K562 (cell line): ENCODE measurements at regions not wholly inside any gene's neighbourhood (a gene's known extent, or its start where the extent isn't known, plus 50 kb on each side); places are given as distances from the start of the nearest gene placed in this dataset.

Experiments used
- ATAC-seq: fragments of 200-7000 bp; cut with Tn5 transposase; 3 replicates; pipeline ENCODE4 v1.9.1; 2020; ENCODE audit warnings: moderate library complexity
- BruUV-seq: library from RNA; stranded (reverse); fragments of 400-500 nt; replicated peaks from 2 replicates; lab custom pipeline; 2021; lab: Mats Ljungman, UMichigan
- CTCF ChIA-PET: fragments of 300-600 bp; formaldehyde crosslinking; extraction: SDS; loops from one replicate; lab custom pipeline; 2021; ENCODE audit warnings: low intra/inter-chr PET ratio; lab: Yijun Ruan, JAX
- POLR2A ChIA-PET: fragments of 300-600, 350-650 bp; sonication (Branson Sonifier 250); formaldehyde crosslinking; extraction: SDS; loops from one replicate; lab custom pipeline; 2021; ENCODE audit warnings: antibody characterized with exemption, inconsistent platforms; lab: Yijun Ruan, JAX
- DNase-seq, 4 experiments: peaks; one replicate each; pipeline versions ENCODE4 v3.0.0 to v3.0.0-alpha.2; 2011 to 2018; ENCODE audit warnings: low spot score in 3 of 4, mixed read lengths in 3 of 4; ENCODE audit errors: extremely low read depth in 1 of 4
- FAIRE-seq: peaks from 2 replicates; lab custom pipeline; 2011; peaks lifted over from hg19 to GRCh38; lab: Jason Lieb, UNC
- H2AFZ ChIP-seq: 2 replicates; pipeline ENCODE4 v1.6.0; 2011; ENCODE audit warnings: low read depth, low read length, control low read depth, inconsistent platforms
- H3K27ac ChIP-seq: fragments of 200-600 bp; 3 replicates; pipeline ENCODE4 v1.8.0; 2011; ENCODE audit warnings: low read depth, mild to moderate bottlenecking, control low read depth, inconsistent platforms, low read length, moderate library complexity, mixed read lengths; ENCODE audit errors: extremely low read depth
- H3K27me3 ChIP-seq, 2 experiments: fragments of 300-600 bp in 1 of 2; 2 replicates in 1 of 2; 3 replicates in 1 of 2; pipeline versions ENCODE4 v1.6.0 to v1.8.0; 2011; ENCODE audit warnings: inconsistent platforms in 2 of 2, low read length in 2 of 2, mild to moderate bottlenecking in 1 of 2, mixed read lengths in 1 of 2, moderate library complexity in 1 of 2; ENCODE audit not compliant: control insufficient read depth in 2 of 2, insufficient read depth in 2 of 2
- H3K36me3 ChIP-seq: fragments of 300-600 bp; 3 replicates; pipeline ENCODE4 v1.8.0; 2011; ENCODE audit warnings: mild to moderate bottlenecking, low read length, inconsistent platforms; ENCODE audit not compliant: control insufficient read depth, insufficient read depth
- H3K4me1 ChIP-seq, 2 experiments: fragments of 200-600 bp in 1 of 2; replicated peaks in 1 of 2; 2 replicates in 1 of 2; 3 replicates in 1 of 2; pipeline versions ENCODE4 v1.5.1 to v1.8.0; 2011; ENCODE audit warnings: inconsistent platforms in 2 of 2, low read length in 2 of 2, mild to moderate bottlenecking in 1 of 2, mixed read lengths in 1 of 2, moderate library complexity in 1 of 2; ENCODE audit not compliant: control insufficient read depth in 2 of 2, insufficient read depth in 2 of 2
- H3K4me2 ChIP-seq: 2 replicates; pipeline ENCODE4 v1.6.1; 2011; ENCODE audit warnings: low read length, control low read depth, inconsistent platforms, mixed read lengths; ENCODE audit not compliant: insufficient read depth
- H3K4me3 ChIP-seq: fragments of 200-600 bp; sonication (generic), shearing (Covaris generic); 2 replicates; pipeline ENCODE4 v1.5.1; 2016; ENCODE audit warnings: control low read depth, inconsistent platforms
- H3K79me2 ChIP-seq: fragments of 200-600 bp; 3 replicates; pipeline ENCODE4 v1.8.0; 2011; ENCODE audit warnings: low read length, inconsistent platforms; ENCODE audit not compliant: control insufficient read depth, insufficient read depth
- H3K9ac ChIP-seq, 2 experiments: 2 replicates each; pipeline versions ENCODE4 v1.6.0 to v1.6.1; 2011; ENCODE audit warnings: low read depth in 2 of 2, low read length in 2 of 2, control low read depth in 1 of 2, inconsistent platforms in 1 of 2, mild to moderate bottlenecking in 1 of 2, mixed read lengths in 1 of 2; ENCODE audit not compliant: insufficient read depth in 1 of 2
- H3K9me1 ChIP-seq: one replicate; pipeline ENCODE4 v1.6.0; 2011; ENCODE audit warnings: inconsistent platforms, mild to moderate bottlenecking, low read length, moderate library complexity; ENCODE audit not compliant: control insufficient read depth, insufficient read depth
- H3K9me3 ChIP-seq: replicated peaks from 2 replicates; pipeline ENCODE4 v1.5.1; 2011; ENCODE audit warnings: low read depth, low read length, inconsistent platforms; ENCODE audit not compliant: control insufficient read depth, insufficient read depth
- H4K20me1 ChIP-seq: replicated peaks from 2 replicates; pipeline ENCODE4 v1.6.1; 2011; ENCODE audit warnings: low read length, inconsistent platforms, mixed read lengths; ENCODE audit not compliant: control insufficient read depth, insufficient read depth
- CHCHD3 ChIP-seq: fragments of 250-450 bp; sonication (Bioruptor Pico); IDR thresholded peaks from 2 replicates; pipeline ENCODE4 v2.1.2; 2022; ENCODE audit warnings: mild to moderate bottlenecking
- GABPB1 ChIP-seq: sonication (generic); formaldehyde crosslinking; IDR thresholded peaks from 2 replicates; pipeline ENCODE4 v1.8.0; 2022; ENCODE audit warnings: mild to moderate bottlenecking, missing genetic modification reagents
- MECOM ChIP-seq: fragments of 250-450 bp; sonication (Bioruptor Pico); IDR thresholded peaks from 2 replicates; pipeline ENCODE4 v1.8.0; 2022; ENCODE audit warnings: inconsistent platforms
- MEIS2 ChIP-seq: fragments of 450-650 bp; IDR thresholded peaks from 2 replicates; pipeline ENCODE4 v1.6.1; 2014; ENCODE audit warnings: mild to moderate bottlenecking; ENCODE audit not compliant: partially characterized antibody
- OTX1 ChIP-seq: fragments of 450-650 bp; formaldehyde crosslinking; IDR thresholded peaks from 2 replicates; pipeline ENCODE4 v1.4.0; 2022; ENCODE audit warnings: mild to moderate bottlenecking
- RNF2 ChIP-seq: sonication (generic); IDR thresholded peaks from 2 replicates; pipeline ENCODE4 v1.6.1; 2016
- SPI1 ChIP-seq: IDR thresholded peaks from 2 replicates; pipeline ENCODE4 v1.6.1; 2011; ENCODE audit warnings: low read depth, low read length, control low read depth, borderline replicate concordance
- TAF1 ChIP-seq: IDR thresholded peaks from 2 replicates; pipeline ENCODE4 v1.6.1; 2011; ENCODE audit warnings: mild to moderate bottlenecking, low read length, moderate library complexity; ENCODE audit not compliant: insufficient read depth, control insufficient read depth, severe bottlenecking; ENCODE audit errors: extremely low read depth
- TCFL5 ChIP-seq: fragments of 250-450 bp; sonication (Bioruptor Pico); conservative IDR thresholded peaks from 2 replicates; pipeline ENCODE4 v1.6.1; 2021; ENCODE audit warnings: mild to moderate bottlenecking, moderate library complexity, matching md5 sums
- ZBTB8A ChIP-seq: fragments of 450-650 bp; IDR thresholded peaks from 2 replicates; pipeline ENCODE4 v1.6.1; 2018; ENCODE audit warnings: mild to moderate bottlenecking, moderate library complexity; ENCODE audit not compliant: partially characterized antibody
- ZNF174 ChIP-seq: fragments of 250-450 bp; sonication (Bioruptor Pico); IDR thresholded peaks from 2 replicates; pipeline ENCODE4 v1.4.0; 2020; ENCODE audit warnings: mild to moderate bottlenecking
- ZNF507 ChIP-seq: conservative IDR thresholded peaks from 2 replicates; pipeline ENCODE4 v1.6.1; 2017; ENCODE audit warnings: missing genetic modification characterization, missing compliant biosample characterization
- WGBS: fragments of 100-300 bp; shearing (Covaris generic); methylation state at CpG from one replicate; pipeline ENCODE4 v1.1.6; 2016; ENCODE audit warnings: low coverage, mixed read lengths; ENCODE audit not compliant: insufficient coverage; ENCODE audit errors: missing lambda C conversion rate; 5-methylcytosine and 5-hydroxymethylcytosine counted together
- in situ Hi-C: fragments of 300-500 bp; cut with MboI; formaldehyde crosslinking; loops from 4 replicates; pipeline ENCODE4 v1.15.0; 2018; ENCODE audit warnings: inconsistent platforms, mixed read lengths
- intact Hi-C: fragments of 100-400 bp; cut with micrococcal nuclease; formaldehyde crosslinking; loops from 2 replicates; pipeline ENCODE4 v1.14.2; 2022
- TF ChIP-seq, protein P1 (sequence below), 3 experiments: fragments of 200-800 bp in 1 of 3; sonication (Bioruptor generic) in 1 of 3; sonication (generic) in 1 of 3; formaldehyde crosslinking in 1 of 3; IDR thresholded peaks; 2 replicates each; pipeline versions ENCODE4 v1.6.1 to v1.8.0; 2016 to 2022; ENCODE audit warnings: mild to moderate bottlenecking in 2 of 3, missing compliant biosample characterization in 2 of 3, missing genetic modification characterization in 2 of 3, missing genetic modification reagents in 1 of 3
- TF ChIP-seq, protein P2 (sequence below): fragments of 250-450 bp; sonication (Bioruptor Pico); IDR thresholded peaks from 2 replicates; pipeline ENCODE4 v1.5.0; 2022; ENCODE audit warnings: mild to moderate bottlenecking

DNA sequence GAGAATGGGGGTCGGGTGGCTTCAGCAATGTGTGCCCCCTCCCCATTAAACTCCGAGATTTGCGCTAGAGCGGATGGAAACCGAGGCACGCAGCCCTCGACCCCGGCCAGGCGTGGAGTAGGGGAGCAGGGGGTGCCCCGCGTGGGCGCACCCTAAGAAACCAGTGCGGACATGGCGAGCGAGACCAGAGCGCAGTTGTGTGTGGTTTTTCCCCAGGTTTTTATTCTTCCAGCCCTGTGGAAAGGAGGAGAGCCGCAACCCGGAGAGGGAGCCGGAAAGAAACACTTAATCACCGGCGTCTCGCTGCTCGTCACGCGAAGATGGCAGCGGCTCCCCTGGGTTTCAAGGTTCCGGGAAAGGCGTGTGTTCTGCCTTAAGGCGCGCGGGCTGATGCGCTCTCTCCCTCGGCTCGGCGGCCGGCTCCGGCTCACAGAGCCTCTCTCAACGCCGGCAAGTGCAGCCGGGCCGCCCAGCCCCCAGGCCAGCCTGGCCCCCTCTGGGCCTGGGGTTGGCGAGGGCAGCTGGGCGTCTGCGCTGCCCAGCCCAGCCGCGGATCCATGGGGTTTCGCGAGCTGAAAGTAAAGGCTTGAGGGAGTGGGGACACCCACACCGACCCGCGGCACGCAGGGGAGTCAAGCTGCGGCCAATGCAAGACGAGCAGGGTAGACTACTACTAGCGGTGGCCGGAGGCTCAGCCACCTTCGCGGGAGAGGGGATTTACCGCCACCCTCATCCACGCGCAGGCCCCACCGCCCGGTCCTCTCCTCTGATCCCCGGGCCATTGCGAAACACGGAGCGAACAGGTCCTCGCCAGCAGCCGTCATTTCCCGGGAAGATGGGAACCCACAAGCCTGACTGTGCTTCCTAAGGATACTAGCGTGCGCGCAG, 74.0 kb upstream of the BCOR start (continued):
- TF ChIP-seq ZBTB8A, result no peak
- no peak for TF ChIP-seq ZNF507 (tag)
- TF ChIP-seq ZNF174, result no peak
- TF ChIP-seq CHCHD3 (CRISPR knock-in tag), result no peak
- TF ChIP-seq TCFL5 (CRISPR knock-in tag), result no peak

DNA sequence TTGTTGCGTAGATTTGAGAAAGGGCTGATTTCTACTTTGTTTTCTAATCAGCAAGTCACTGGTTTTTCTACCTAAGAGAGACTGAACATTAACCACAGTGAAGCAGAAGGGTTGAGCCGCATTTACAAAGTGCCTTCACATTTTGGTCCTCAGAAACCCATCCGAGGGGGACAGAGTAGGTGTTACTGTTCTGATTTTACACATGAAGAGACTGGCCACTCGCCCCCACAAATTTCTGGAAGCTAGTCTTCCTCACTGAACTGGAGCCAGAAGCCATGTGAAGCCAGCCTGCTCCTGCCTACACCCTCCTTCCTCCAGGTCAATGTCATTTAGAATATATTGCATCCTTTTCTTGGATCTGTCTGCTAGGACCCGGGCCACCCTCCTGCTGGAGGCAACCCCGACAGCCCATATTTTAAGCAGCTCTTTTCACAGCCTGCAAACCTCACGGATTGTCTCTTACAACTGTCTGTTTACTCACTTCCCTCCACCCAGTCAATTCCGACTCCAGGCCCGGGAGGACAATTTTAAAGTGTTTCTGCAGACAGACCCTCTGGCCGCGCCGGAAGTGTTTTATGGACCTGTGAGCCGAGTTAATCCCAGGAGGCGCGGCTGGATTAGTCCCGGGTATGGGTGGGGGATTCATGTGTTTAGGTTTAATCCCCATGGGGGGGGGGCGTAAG, 73.2 kb upstream of the BCOR start:
- DNase-seq (peak in 2 of 4 experiments; percentile 18 to 54), FAIRE-seq (no peak), ATAC-seq (no peak)
- Histone ChIP-seq H4K20me1 (no peaks in the 10 kb centered on the region), H3K79me2 (peaks cover 87% of the 10 kb centered on the region), H3K27ac (peak overlapping the region; percentile 99), H2AFZ (0 out of 2 replicates have a peak overlapping the region, but pooled peaks have one; percentile 22), H3K27me3 (no peaks in the 10 kb centered on the region), H3K4me1 (peaks cover 51 to 81% of the 10 kb centered on the region in 2 experiments), H3K9me1 (no peaks in the 10 kb centered on the region), H3K4me3 (peak overlapping the region; percentile 48), H3K9ac (peak overlapping the region; percentile 94 to 97), H3K4me2 (peak overlapping the region; percentile 82), H3K36me3 (no peaks in the 10 kb centered on the region), H3K9me3 (no peaks in the 10 kb centered on the region)
- intact Hi-C loops, result loop anchor here (5.0 to 10.0 kb wide), 3 partner anchors 156 to 354 kb away; no protein-coding TSS in a partner anchor
- CTCF ChIA-PET, result no interaction called here
- no TSS peak for BruUV-seq
- WGBS, result 18% methylated on average over 10 of the region's 17 CpGs
- POLR2A ChIA-PET, result interaction anchor here (0.6 to 2.5 kb wide), 9 partner anchors 22 to 374 kb away, joined by 3 to 16 read pairs (median 3); partner anchors contain the start of gene BCOR
- in situ Hi-C loops, result loop anchor here (5.0 kb wide), 2 partner anchors 64 to 96 kb away; no protein-coding TSS in a partner anchor
- TF ChIP-seq, protein P1, sequence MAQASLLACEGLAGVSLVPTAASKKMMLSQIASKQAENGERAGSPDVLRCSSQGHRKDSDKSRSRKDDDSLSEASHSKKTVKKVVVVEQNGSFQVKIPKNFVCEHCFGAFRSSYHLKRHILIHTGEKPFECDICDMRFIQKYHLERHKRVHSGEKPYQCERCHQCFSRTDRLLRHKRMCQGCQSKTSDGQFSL (CRISPR knock-in tag; IDR thresholded peaks at IDR 0.05), result 0 out of 2 replicates have a peak, but pooled peaks have one; percentile 48
- TF ChIP-seq, protein P1 (tag; IDR thresholded peaks at IDR 0.05), result no peak
- TF ChIP-seq GABPB1 (CRISPR knock-in tag) (no peak), OTX1 (CRISPR knock-in tag) (no peak), TAF1 (peak; percentile 18), MEIS2 (peak; percentile 13), RNF2 (no peak), SPI1 (peak; percentile 19; the same call in 1 of the 2 replicates), MECOM (CRISPR knock-in tag) (no peak)
- TF ChIP-seq, protein P2, sequence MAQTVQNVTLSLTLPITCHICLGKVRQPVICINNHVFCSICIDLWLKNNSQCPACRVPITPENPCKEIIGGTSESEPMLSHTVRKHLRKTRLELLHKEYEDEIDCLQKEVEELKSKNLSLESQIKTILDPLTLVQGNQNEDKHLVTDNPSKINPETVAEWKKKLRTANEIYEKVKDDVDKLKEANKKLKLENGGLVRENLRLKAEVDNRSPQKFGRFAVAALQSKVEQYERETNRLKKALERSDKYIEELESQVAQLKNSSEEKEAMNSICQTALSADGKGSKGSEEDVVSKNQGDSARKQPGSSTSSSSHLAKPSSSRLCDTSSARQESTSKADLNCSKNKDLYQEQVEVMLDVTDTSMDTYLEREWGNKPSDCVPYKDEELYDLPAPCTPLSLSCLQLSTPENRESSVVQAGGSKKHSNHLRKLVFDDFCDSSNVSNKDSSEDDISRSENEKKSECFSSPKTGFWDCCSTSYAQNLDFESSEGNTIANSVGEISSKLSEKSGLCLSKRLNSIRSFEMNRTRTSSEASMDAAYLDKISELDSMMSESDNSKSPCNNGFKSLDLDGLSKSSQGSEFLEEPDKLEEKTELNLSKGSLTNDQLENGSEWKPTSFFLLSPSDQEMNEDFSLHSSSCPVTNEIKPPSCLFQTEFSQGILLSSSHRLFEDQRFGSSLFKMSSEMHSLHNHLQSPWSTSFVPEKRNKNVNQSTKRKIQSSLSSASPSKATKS (CRISPR knock-in tag), result no peak
